PFSK-1 (cell line): ENCODE measurements at regions not wholly inside any gene's neighbourhood (a gene's known extent, or its start where the extent isn't known, plus 50 kb on each side); places are given as distances from the start of the nearest gene placed in this dataset.

Source experiments
- FOXP2 ChIP-seq: optimal IDR thresholded peaks from 2 replicates; pipeline ENCODE3; 2011; ENCODE audit warnings: borderline replicate concordance, control low read depth, inconsistent platforms; ENCODE audit not compliant: insufficient read depth; ENCODE audit errors: extremely low read length, extremely low read depth
- POLR2AphosphoS5 ChIP-seq: IDR thresholded peaks from 2 replicates; pipeline ENCODE4 v1.6.1; 2012; ENCODE audit warnings: low read depth, mild to moderate bottlenecking, control low read depth, low read length, moderate library complexity
- REST ChIP-seq, 2 experiments: IDR thresholded peaks; 2 replicates each; pipeline versions ENCODE4 v1.6.1 to v1.8.0; 2011 to 2012; ENCODE audit warnings: low read depth in 2 of 2, low read length in 2 of 2, control low read depth in 1 of 2, inconsistent platforms in 1 of 2, mild to moderate bottlenecking in 1 of 2, moderate library complexity in 1 of 2; ENCODE audit not compliant: insufficient read depth in 1 of 2
- SIN3A ChIP-seq: IDR thresholded peaks from 2 replicates; pipeline ENCODE4 v1.6.1; 2012; ENCODE audit warnings: mild to moderate bottlenecking, low read length, moderate library complexity, borderline replicate concordance; ENCODE audit not compliant: insufficient read depth
- TAF1 ChIP-seq: IDR thresholded peaks from 2 replicates; pipeline ENCODE4 v1.6.1; 2012; ENCODE audit warnings: low read length, control low read depth, borderline replicate concordance; ENCODE audit not compliant: insufficient read depth

DNA sequence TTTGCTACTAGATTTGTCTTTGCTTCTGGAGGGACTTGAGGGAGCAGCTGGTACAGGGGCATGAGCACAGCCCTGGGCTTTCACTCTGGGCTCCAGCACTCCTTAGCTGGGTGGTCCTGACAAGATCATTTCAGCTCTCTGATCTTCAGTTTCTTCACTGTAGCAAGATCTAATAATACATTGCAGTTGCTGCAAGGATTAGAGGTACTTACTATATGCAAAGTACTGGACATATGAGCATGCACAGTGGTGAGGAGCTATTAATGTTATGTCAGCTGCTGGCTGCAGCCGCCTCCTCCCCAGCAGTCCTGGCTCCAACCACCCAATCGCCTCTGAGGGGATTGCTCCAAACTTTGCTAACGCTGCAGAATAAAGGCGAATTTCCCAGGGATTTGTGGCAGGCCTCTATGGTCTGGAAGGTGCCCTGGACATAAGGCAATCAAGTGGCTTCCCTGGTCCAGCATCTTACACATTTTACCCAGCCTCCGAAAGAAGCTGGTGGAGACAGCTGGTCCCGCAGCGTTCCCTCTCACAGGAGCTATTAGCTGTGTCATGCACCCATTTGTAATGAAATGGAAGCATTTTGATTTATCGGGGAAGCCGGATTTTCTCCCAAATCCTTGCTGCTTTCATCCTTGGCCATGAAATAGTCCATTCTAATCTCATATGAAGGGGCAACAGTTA lies 96.7 kb downstream of the RHOB start:
- TF ChIP-seq TAF1 (no peak), POLR2AphosphoS5 (no peak), SIN3A (no peak), FOXP2 (no peak), REST (IDR thresholded peaks at IDR 0.05; ENCODE audit: insufficient read depth in 1 of 2, low read depth in 2 of 2, low read length in 2 of 2) (no peak)
